GM19328 (cell line): ENCODE measurements at regions not wholly inside any gene's neighbourhood (a gene's known extent, or its start where the extent isn't known, plus 50 kb on each side); places are given as distances from the start of the nearest gene placed in this dataset.
"Not testable (repeated sequence)": the region's sequence is repeated elsewhere in the genome, so short reads cannot be mapped to it uniquely, and the experiment has no call there.

Experiments used
- ATAC-seq: cut with Tn5 transposase; IDR thresholded peaks from one replicate; pipeline ENCODE4 v1.9.1; 2021; ENCODE audit warnings: mild to moderate bottlenecking, moderate library complexity; ENCODE audit not compliant: unreplicated experiment

GRCh38 chr13:54573186-54573585 is 1544.6 kb downstream of the OLFM4 start:
- no peak for ATAC-seq

- no peak for ATAC-seq
Measured at GRCh38 chr13:54574791-54575190, 1546.2 kb downstream of the OLFM4 start.

GRCh38 chr13:54591540-54591939 is 1562.9 kb downstream of the OLFM4 start:
- no peak for ATAC-seq

DNA sequence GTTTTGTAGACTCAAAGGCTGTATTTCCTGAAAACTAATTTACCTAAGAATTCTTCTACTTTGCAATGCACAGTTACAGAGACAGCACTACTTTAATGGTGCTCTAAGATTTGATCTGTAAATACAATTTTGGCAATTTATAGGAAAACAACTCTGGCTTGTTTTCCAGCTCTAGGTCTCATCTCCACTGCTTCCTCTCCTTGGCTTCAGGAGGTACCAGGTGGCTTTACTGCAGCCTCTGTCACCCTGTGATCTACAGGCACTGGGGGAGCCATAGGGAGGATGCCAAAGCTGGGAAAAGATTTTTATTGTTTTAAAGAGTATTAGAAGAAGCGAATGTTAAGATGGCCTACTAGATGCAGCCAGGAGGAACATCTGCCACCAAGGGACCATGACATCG is 1563.6 kb downstream of the OLFM4 start:
- ATAC-seq, result no peak

DNA sequence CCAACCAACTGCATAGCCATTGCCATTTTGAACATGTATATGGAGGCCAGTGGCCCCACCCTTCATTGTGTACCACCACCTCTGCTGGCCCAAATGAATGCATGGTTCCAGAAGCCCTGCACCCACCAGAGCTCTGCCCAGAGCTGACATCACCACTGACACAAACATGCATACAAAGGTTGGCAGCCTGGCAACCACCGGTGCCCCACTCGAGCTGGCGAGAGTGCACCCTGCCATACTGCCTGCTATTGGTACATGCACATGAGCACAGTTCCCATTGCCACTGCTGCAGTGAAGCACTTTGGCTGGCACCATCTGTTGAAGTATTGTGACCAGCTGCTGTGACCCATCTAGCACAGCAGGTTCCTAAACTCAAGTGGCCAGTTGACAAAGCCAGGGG is 1564.9 kb downstream of the OLFM4 start:
- no peak for ATAC-seq

GRCh38 chr13:54597540-54598088 is 1569.0 kb downstream of the OLFM4 start:
- ATAC-seq, result no peak

DNA sequence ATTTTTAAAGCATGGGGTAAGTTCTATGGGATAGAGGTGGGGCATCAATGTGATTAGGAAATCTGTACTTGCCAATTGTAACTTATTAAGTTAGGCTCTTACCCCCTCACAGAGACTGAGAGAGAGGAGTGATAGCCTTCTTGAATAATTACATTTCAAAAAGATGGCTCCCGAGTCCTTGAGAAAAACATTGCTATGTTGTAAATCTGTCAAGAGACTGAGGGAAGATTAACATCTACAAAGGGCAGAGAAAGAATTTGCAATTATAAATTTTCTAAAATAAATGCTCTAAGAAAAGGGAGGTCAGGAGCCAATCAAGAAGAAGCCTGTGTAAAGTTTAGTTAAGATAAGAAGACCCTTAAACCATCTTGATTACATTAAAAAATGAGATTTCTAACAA is 1570.8 kb downstream of the OLFM4 start:
- ATAC-seq, result no peak

DNA sequence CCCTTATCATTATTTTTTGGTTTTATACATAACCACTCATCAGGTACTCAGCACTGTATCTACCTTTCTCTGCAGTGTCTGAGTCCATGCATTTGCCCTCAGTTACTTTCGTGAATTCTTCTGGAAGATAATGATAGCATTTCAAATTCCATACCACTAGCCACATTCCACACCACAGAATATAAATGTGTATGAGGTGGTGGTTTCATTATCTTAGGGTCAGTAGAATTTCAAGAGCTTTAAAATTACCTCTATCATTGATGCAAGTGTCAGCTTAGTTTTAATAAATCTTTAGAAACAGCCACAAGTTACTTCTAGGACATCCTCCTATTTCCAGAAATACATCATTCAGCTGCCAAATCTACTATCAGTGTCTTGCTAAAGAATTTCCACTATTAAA is 1578.3 kb downstream of the OLFM4 start:
- ATAC-seq, result no peak

DNA sequence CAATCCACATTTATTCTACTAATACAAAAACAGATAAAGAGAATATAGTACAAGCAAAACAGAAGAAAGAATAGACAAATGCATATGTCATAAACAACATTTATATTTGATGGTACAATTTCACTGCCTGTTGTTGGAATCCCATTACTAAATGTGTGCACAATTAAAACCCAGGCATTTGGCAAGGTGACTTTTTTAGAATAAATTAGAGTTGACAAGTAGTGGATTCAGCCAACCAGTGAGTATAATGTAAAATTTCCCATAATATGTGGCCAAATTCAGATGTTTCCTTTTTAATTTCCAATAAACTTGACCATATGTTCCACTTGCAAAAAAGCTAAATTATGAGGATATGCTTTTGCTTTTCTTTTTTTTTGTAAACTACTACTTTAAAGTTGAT is 1578.8 kb downstream of the OLFM4 start:
- ATAC-seq, result no peak

DNA sequence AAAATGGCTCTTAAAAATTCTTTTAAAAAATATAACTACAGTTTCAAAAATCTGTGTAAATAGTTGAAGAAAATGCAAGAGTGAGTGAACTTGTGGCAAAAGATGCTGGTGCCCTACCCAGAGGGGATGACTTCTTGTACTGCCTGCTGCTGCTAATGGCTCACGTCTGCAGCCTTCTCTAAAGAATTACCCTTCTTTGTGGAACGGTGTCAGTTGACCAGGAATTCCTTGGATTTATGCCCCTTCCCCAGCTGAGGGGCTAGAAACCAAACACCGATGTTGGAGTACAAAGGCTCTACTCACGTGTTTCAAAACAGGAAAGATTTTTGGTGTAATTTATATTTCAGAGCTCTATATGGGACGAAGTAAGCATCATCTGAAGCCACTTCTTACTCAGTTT is 1582.8 kb downstream of the OLFM4 start:
- no peak for ATAC-seq

DNA sequence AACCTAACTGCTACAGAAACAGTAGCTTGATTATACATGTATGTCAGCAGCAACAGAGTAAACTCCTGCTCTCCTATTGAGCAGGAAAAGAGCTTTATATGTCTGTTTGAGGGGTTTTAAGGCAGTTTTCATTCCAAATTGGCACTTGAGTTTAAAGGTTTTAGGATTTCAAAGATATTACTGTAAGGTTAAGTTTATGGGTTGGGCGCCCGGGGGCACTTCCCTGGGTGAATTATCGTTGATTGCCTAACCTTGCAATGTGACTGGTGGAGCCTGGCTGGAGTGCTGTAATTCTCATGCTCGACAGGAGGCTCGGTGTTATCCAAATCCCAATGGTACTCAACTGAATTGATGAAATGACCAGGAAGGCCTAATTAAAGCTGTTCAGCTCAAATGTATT is 1586.1 kb downstream of the OLFM4 start:
- no peak for ATAC-seq

DNA sequence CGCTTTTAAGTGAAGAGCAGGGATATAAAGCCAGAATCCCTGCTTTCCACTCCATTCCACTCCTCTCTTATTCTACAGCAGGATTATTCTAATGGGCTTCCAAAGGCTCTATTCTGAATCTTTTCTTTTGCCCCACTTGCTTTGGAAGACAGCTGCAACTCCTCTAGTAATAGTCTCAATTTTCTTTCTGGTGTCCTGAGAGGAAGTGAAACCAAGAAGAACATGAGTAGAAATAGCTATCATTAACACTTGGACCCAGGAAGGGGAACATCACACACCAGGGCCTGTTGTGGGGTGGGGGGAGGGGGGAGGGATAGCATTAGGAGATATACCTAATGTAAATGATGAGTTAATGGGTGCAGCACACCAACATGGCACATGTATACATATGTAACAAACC is 1597.9 kb downstream of the OLFM4 start:
- ATAC-seq, result not testable (repeated sequence)

- no peak for ATAC-seq
Measured at GRCh38 chr13:54627646-54628372, 1599.2 kb downstream of the OLFM4 start.

DNA sequence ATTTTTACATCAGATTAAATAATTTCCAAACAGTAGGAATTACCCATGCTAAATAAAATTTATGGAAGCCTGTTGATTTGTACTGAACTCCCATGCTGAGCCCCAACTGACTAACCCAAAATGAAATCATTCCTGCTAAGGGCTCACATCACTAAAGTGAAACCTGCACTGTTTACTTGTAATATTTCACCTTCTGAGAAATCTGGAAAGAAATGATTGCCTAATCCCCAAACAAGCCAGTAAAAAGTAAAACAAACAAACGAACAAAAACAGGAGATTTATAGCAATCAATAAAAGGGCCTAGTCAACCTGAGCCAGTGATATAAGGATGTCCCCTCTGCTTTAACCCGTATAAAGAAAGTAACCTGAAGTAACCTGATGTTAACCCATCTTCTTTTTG is 1599.8 kb downstream of the OLFM4 start:
- ATAC-seq, result no peak

GRCh38 chr13:54633456-54633855 is 1604.8 kb downstream of the OLFM4 start:
- ATAC-seq, result no peak

DNA sequence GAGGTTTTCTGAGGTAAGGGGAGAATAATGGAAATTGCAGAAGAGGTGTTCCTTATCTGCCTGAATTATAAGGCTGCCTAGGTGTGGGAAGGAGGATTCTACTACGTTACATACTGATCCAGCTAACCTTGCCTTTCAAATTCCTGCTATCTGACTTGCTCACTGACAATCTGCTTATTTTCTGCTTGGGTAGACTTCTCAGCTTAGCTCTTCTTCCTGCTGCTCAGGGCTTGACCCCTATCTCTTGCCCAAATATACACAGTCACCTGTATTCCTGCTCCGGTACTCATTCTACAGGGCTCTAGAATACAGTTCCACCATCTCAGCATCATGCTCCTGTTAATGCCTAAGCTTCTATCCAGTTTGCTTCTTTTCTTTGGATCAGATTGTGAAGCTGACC is 1607.6 kb downstream of the OLFM4 start:
- no peak for ATAC-seq

DNA sequence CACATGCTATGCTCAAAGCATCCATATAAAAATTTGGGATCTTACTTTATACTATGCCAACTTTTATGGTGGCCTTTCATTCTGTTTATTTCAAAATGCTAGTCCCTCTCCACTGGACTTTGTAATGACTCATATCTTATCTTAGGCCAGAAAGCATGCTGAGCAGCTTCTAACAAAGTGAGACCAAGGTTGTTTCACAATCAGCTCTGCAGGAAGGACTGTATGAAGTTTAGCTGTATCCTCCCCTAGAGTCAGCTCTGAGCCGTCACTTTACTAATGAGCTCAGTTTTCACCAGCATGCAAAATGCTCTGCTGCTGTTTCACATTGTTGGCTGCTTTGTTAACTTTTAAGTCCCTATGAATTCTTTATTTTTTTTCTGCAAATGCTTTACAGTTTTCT is 1608.8 kb downstream of the OLFM4 start:
- no peak for ATAC-seq

GRCh38 chr13:54640719-54641118 is 1612.1 kb downstream of the OLFM4 start:
- ATAC-seq, result no peak

- no peak for ATAC-seq
Measured at GRCh38 chr13:54643863-54644262, 1615.2 kb downstream of the OLFM4 start.

DNA sequence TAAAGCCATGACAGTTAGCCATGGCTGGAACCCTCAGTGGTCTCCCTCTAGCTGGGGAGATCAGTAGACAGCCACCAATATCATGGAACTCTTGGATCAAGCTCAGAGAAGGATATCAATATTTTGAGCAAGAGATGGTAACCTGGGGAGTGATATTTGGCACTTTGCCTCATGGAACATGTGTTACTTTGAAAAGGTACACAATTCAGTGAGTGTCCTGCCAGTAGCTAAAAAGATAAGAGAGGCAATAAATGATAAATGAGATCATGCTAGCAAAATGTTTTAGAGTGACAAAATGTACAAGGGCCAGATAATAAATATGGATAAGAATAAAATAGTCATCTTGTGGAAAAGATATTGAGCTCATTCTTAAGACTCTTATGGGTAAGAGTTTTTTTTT is 1618.7 kb downstream of the OLFM4 start:
- no peak for ATAC-seq

DNA sequence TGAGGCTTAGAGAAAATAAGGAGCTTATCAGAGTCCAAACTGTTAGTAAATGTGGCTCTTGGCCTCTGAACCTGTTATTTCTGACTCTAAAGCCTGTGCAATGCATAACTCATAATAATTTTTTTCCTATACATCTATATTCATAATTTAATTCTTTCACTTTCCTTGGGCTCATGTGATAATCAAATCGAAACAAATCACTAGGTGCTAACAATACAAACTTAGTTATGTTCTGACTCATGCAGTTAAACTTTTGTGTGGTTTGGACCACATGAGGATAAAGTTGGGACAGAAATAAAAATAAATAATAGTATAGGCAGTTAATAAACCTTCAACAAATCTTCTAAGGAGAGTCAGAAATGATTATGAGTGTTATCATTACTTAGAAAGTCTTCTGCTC is 1629.0 kb downstream of the OLFM4 start:
- ATAC-seq, result no peak

- ATAC-seq, result no peak
Measured at GRCh38 chr13:54658771-54659170, 1630.2 kb downstream of the OLFM4 start.

- ATAC-seq, result no peak
Measured at GRCh38 chr13:54660277-54660676, 1631.7 kb downstream of the OLFM4 start.
